ENCODE measurements at regions not wholly inside any gene's neighbourhood (a gene's known extent, or its start where the extent isn't known, plus 50 kb on each side); places are given as distances from the start of the nearest gene placed in this dataset.

GRCh38 chr2:81097361-81097760 is 792.8 kb upstream of the LRRTM1 start:
- no peak for TF ChIP-seq POLR2A (IDR thresholded peaks at IDR 0.05)
- no peak for TF ChIP-seq CTCF (IDR thresholded peaks at IDR 0.05)

All from testis (tissue), 2 donors.